ENCODE measurements at regions not wholly inside any gene's neighbourhood (a gene's known extent, or its start where the extent isn't known, plus 50 kb on each side); places are given as distances from the start of the nearest gene placed in this dataset.

DNA sequence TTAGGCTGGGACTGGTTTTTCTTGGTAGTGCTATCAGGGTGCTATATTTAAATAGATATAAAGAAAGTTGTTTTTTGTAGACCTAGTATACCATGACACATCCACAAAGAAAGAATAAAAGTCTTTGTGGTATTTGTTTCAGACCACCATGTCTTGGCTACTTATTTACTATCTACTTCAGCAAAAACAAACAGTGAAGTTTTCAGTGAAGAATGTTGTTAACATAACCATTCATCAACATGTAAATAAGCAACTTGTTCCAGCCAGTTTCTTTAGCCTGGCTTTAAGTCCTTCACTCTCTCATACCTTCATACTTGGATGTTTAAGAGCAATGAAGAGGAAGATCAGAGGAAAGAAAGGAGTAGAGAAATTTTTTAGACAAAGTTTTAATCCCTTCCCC, 624.1 kb downstream of the CD109 start:
- TF ChIP-seq, protein P1, sequence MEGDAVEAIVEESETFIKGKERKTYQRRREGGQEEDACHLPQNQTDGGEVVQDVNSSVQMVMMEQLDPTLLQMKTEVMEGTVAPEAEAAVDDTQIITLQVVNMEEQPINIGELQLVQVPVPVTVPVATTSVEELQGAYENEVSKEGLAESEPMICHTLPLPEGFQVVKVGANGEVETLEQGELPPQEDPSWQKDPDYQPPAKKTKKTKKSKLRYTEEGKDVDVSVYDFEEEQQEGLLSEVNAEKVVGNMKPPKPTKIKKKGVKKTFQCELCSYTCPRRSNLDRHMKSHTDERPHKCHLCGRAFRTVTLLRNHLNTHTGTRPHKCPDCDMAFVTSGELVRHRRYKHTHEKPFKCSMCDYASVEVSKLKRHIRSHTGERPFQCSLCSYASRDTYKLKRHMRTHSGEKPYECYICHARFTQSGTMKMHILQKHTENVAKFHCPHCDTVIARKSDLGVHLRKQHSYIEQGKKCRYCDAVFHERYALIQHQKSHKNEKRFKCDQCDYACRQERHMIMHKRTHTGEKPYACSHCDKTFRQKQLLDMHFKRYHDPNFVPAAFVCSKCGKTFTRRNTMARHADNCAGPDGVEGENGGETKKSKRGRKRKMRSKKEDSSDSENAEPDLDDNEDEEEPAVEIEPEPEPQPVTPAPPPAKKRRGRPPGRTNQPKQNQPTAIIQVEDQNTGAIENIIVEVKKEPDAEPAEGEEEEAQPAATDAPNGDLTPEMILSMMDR (conservative IDR thresholded peaks at IDR 0.05): no peak
- no peak for TF ChIP-seq ZFX (IDR thresholded peaks at IDR 0.05)
- no peak overlapping the region for H3K27ac ChIP-seq

DNA sequence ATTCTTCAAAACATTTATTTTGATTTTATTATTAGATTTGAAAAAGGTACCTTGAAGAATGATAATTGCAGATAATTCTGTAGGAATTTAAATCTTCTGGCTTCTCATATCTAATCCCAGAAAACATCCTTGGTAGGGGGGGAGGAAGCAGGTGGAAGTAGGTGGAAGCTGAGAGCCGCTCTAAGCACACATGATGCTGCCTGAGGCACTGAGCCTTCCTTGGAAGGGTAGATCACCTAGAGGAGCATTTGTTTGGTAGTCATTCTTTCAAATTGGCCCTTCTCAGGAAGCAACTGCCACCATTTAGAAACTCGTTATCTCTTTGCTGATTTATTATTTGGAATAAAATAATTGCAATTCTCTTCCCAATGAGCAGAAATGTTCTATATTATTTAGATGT, 623.3 kb downstream of the CD109 start:
- TF ChIP-seq, protein P1 (conservative IDR thresholded peaks at IDR 0.05): no peak
- no peak for TF ChIP-seq ZFX (IDR thresholded peaks at IDR 0.05)

DNA sequence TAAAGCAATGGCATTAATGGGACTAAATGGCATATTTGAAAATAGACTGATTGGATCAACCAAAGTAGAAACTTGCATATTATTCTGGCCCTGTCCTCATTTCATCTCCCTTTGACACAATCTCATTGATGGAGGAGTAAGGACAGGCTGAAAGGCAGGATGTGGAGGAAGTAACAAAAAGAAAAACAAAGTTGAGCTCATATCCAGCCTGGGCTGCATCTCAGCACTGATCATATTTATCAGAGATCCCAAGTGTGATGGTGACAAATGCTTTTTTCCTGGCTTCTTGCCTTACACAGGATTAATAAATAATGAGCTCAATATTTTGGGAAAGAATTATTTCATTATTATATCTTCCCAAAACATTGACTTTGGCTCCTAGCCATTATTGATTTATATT, 622.7 kb downstream of the CD109 start:
- no peak overlapping the region for H3K27ac ChIP-seq
- TF ChIP-seq, protein P1 (conservative IDR thresholded peaks at IDR 0.05): no peak
- TF ChIP-seq ZFX (IDR thresholded peaks at IDR 0.05): no peak

More for the DNA sequence above, 623.3 kb downstream of the CD109 start:
- H3K27ac ChIP-seq: no peak overlapping the region

DNA sequence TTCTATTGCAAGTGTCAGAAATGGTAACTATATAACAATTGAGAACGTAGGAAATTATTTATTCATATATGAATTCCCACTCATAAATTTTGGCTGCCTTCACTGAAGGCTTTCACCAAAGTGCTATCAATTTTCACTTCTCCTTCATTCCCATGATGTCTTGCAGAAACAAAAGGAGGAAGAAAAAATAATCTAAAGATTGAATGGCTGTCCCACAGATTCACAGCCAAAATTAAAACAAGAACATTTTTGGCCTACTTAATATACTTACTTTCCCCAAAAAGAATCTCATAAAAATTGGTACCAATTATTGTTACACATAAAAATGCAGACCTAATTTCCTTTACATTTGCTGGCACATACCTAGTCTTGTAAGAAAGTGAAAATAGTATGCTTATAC, 616.1 kb downstream of the CD109 start:
- no peak overlapping the region for H3K27ac ChIP-seq
- TF ChIP-seq, protein P1 (conservative IDR thresholded peaks at IDR 0.05): no peak
- TF ChIP-seq ZFX (IDR thresholded peaks at IDR 0.05): no peak

DNA sequence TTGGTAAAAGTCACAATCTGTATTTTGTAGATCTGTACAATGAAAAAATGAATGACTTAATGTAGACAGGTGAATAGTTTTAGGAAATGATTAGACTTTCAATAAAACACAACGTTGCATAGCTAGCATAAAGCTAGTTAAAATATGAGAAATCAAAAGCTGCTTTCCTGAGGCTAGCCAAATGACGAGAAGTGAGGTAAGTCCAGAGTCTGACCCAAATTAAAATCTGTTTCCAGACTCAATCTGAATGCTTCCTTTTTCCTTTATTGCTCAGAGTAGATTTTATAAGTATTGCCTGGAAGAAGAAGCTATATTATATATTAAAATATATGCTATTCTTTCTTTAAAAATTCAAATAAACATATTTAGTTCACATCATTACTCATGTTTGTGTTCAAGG, 615.4 kb downstream of the CD109 start:
- TF ChIP-seq ZFX (IDR thresholded peaks at IDR 0.05): no peak
- TF ChIP-seq, protein P1 (conservative IDR thresholded peaks at IDR 0.05): no peak
- no peak overlapping the region for H3K27ac ChIP-seq

DNA sequence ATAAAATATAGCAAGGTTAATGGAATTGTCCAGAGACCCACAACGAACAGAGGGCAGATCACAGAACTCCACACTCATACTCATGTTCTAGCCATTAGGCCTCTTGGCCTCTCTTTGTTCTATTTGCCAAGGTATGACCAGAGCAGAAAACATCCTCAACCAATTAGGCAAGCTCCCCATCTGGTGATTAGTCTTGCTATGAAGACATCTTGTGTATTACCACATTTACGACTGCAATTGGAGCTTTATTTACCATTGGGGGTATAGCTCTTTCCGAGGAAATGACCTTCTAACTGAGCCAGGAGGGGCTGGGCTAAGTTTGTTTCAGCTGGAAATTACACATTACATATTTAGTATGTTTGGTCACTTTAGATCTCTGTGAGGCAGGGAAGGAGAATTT, 593.9 kb downstream of the CD109 start:
- no peak overlapping the region for H3K27ac ChIP-seq
- no peak for TF ChIP-seq ZFX (IDR thresholded peaks at IDR 0.05)
- TF ChIP-seq, protein P1 (conservative IDR thresholded peaks at IDR 0.05): no peak

DNA sequence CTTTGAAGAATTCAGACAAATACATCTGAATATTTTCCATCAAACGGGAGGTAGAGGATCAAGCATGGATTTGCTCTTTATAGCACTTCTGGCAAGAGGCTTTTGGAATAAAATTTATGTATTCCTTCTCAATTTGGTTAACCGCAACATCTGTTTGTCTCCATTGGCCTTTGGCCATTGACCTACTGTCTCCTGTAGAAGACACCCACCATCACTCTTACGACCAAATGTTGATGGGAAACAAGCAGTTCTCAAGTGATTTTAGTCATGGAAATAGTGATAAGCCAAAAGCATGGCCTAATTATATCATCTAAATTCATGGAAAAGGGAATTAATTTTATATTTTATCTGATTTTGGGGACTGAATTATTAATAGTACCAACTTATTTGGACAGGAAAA, 591.9 kb downstream of the CD109 start:
- TF ChIP-seq ZFX (IDR thresholded peaks at IDR 0.05): no peak
- TF ChIP-seq, protein P1 (conservative IDR thresholded peaks at IDR 0.05): no peak
- H3K27ac ChIP-seq: no peak overlapping the region
